HEK293T (cell line): ENCODE measurements at regions not wholly inside any gene's neighbourhood (a gene's known extent, or its start where the extent isn't known, plus 50 kb on each side); places are given as distances from the start of the nearest gene placed in this dataset.

Source experiments
- CTCF ChIA-PET: fragments of 350-600 bp; formaldehyde crosslinking; extraction: SDS; loops from one replicate; lab custom pipeline; 2021; ENCODE audit warnings: antibody characterized with exemption, inconsistent platforms; lab: Yijun Ruan, JAX
- POLR2A ChIA-PET: fragments of 350-600 bp; formaldehyde crosslinking; extraction: SDS; loops from one replicate; lab custom pipeline; 2020; ENCODE audit warnings: antibody characterized with exemption, inconsistent platforms; lab: Yijun Ruan, JAX
- DNase-seq: peaks from one replicate; pipeline ENCODE4 v3.0.0; 2012; ENCODE audit warnings: mixed read lengths; ENCODE audit errors: extremely low spot score
- ARNT ChIP-seq: fragments of 450-650 bp; IDR thresholded peaks from 2 replicates; pipeline ENCODE4 v1.6.1; 2017; ENCODE audit warnings: mild to moderate bottlenecking
- BHLHE40 ChIP-seq: fragments of 450-650 bp; IDR thresholded peaks from 2 replicates; pipeline ENCODE4 v1.6.1; 2016; ENCODE audit warnings: mild to moderate bottlenecking, moderate library complexity, borderline replicate concordance
- CTBP1 ChIP-seq: fragments of 450-650 bp; IDR thresholded peaks from 2 replicates; pipeline ENCODE4 v1.6.1; 2016; ENCODE audit warnings: borderline replicate concordance
- ELF4 ChIP-seq: fragments of 450-650 bp; IDR thresholded peaks from 2 replicates; pipeline ENCODE4 v1.6.1; 2017; ENCODE audit warnings: antibody characterized with exemption
- FOXA1 ChIP-seq: fragments of 450-650 bp; IDR thresholded peaks from 2 replicates; pipeline ENCODE4 v1.6.1; 2016; ENCODE audit warnings: mild to moderate bottlenecking
- FOXK2 ChIP-seq: fragments of 450-650 bp; IDR thresholded peaks from 2 replicates; pipeline ENCODE4 v1.6.1; 2016; ENCODE audit warnings: mild to moderate bottlenecking
- FOXM1 ChIP-seq: fragments of 450-650 bp; IDR thresholded peaks from 2 replicates; pipeline ENCODE4 v1.6.1; 2017; ENCODE audit warnings: mild to moderate bottlenecking, borderline replicate concordance
- HDGF ChIP-seq: fragments of 450-650 bp; IDR thresholded peaks from 2 replicates; pipeline ENCODE4 v1.6.1; 2017; ENCODE audit warnings: antibody characterized with exemption, borderline replicate concordance
- L3MBTL2 ChIP-seq: fragments of 450-650 bp; conservative IDR thresholded peaks from 2 replicates; pipeline ENCODE4 v1.6.1; 2016; ENCODE audit warnings: mild to moderate bottlenecking
- LEF1 ChIP-seq: fragments of 450-650 bp; IDR thresholded peaks from 2 replicates; pipeline ENCODE4 v1.6.1; 2017; ENCODE audit warnings: mild to moderate bottlenecking, borderline replicate concordance
- NFRKB ChIP-seq: fragments of 450-650 bp; IDR thresholded peaks from 2 replicates; pipeline ENCODE4 v1.6.1; 2016; ENCODE audit warnings: mild to moderate bottlenecking, moderate library complexity
- SP1 ChIP-seq: fragments of 450-650 bp; IDR thresholded peaks from 2 replicates; pipeline ENCODE4 v1.6.1; 2017
- SUZ12 ChIP-seq: fragments of 450-650 bp; IDR thresholded peaks from 2 replicates; pipeline ENCODE4 v1.6.1; 2016; ENCODE audit warnings: mild to moderate bottlenecking
- TARDBP ChIP-seq: fragments of 450-650 bp; IDR thresholded peaks from 2 replicates; pipeline ENCODE4 v1.6.1; 2016
- ZNF384 ChIP-seq: fragments of 450-650 bp; IDR thresholded peaks from 2 replicates; pipeline ENCODE4 v1.6.1; 2016
- TF ChIP-seq, protein P1 (sequence below): fragments of 450-650 bp; IDR thresholded peaks from 2 replicates; pipeline ENCODE4 v1.6.1; 2016

DNA sequence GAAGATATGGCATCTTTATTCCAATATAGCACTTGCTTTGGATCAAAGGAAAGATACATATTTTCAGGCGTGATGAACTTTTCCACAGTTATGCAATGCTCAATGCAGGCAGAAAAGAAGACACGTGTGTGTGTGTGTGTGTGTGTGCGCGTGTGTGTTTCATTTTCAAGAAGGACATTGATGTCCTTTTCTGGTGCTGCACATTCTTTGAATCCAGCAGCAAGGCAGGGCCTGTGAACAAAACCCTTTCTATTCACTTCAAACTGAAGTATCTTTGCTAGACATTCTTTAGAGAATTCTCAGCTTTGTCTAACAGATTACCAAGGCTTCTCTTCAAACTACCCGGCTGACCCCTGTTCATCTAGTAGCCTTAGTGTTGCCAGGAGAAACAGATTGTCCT lies 124.6 kb downstream of the CD47 start:
- ChIA-PET CTCF (no interaction called here), POLR2A (no interaction called here)
- no peak for DNase-seq
- no peak for TF ChIP-seq FOXM1
- no peak for TF ChIP-seq L3MBTL2
- TF ChIP-seq TARDBP: no peak
- TF ChIP-seq ARNT: no peak

DNA sequence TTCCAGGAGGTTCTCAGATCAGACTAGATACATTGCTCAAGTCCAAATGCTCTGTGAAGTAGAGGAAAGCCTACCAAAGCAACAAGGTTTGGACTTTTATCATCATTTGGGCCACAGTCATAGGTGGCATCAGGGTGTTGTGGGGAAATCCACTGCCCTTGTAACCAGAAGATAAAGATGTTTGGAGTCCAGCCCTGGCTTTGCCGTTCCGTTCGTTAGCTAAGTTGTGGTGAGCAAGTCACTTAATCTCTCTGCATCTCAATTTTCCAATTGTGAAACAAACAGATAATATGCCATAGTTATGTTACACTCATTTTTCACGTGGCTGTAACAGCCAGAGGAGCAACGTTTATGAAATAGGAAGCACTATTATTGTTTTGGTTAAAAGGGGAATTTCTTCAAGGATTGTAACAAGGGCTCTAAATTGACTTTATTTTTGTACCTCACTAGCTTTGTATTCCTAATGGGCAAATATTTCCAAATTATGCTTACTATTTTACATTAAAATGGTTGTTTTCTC lies 125.6 kb downstream of the CD47 start:
- DNase-seq: no peak
- ChIA-PET POLR2A (no interaction called here), CTCF (no interaction called here)
- TF ChIP-seq FOXK2: no peak
- no peak for TF ChIP-seq TARDBP

DNA sequence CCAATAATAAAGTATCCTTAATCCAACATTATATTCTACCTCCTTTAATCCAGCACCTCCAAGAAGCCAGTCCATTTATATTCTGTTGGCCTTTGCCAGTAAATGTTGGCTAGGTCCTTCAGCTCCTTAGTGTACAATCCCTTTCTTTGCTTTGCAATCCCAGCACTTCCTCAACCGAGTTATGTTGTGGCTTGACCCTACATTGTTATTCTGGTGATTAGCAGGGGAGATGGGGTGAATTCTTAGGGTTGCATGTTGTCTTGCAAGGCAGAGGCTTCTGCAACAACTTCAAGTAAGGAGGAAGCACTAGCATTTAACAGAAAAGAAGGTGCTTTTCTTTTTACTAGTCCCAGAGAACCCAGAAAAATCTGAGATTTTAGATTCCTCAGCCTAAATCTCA lies 127.2 kb downstream of the CD47 start:
- ChIA-PET CTCF (no interaction called here), POLR2A (no interaction called here)
- no peak for DNase-seq
- no peak for TF ChIP-seq NFRKB
- TF ChIP-seq L3MBTL2: no peak
- TF ChIP-seq SP1: no peak
- no peak for TF ChIP-seq ELF4

DNA sequence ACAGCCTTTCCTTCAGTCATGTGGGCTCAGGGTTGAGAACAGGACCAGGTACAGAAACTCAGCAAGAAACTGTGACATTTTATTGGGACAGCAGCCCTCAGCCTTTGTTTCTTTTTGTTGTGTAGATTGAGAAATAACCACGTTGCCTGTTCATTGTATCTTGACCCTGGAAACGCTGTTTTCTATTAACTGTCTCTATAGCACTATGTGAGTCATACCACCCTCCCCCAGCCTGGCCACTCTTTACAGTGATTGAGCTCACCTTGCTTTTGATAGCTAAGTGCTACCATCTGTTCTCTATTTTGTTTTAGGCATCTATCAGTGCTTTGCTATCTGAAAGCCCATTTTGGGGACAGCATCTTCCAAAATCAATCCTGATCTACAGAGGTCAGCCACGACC lies 127.9 kb downstream of the CD47 start:
- no peak for TF ChIP-seq ELF4
- no peak for TF ChIP-seq SUZ12
- TF ChIP-seq TARDBP: no peak
- no peak for TF ChIP-seq CTBP1
- TF ChIP-seq NFRKB: no peak
- TF ChIP-seq FOXM1: no peak
- TF ChIP-seq ARNT: no peak
- no peak for TF ChIP-seq HDGF
- TF ChIP-seq LEF1: no peak
- TF ChIP-seq SP1: no peak
- TF ChIP-seq, protein P1, sequence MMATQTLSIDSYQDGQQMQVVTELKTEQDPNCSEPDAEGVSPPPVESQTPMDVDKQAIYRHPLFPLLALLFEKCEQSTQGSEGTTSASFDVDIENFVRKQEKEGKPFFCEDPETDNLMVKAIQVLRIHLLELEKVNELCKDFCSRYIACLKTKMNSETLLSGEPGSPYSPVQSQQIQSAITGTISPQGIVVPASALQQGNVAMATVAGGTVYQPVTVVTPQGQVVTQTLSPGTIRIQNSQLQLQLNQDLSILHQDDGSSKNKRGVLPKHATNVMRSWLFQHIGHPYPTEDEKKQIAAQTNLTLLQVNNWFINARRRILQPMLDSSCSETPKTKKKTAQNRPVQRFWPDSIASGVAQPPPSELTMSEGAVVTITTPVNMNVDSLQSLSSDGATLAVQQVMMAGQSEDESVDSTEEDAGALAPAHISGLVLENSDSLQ: no peak
- TF ChIP-seq L3MBTL2: no peak
- no peak for TF ChIP-seq ZNF384
- TF ChIP-seq BHLHE40: no peak
- no peak for TF ChIP-seq FOXK2
- TF ChIP-seq FOXA1: no peak
- POLR2A ChIA-PET: no interaction called here
- CTCF ChIA-PET: no interaction called here
- no peak for DNase-seq

DNA sequence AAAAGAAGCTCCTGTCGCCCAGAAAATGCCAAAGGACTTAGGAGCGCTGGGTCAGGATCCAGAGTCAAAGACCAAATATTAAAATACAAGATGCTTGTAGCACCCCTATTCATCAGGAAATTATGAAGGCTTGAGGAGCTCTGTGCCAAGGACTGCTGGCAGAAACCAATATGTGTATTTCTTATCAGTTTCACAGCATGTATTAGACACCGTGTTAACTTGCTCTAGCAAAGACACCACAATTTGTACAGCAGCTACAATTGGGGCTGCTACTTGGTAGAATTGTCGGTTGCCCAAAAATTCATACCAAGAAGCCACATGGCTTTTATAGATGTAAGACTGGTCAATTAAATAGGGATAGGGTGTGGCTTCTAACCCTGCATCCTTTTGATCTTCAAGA lies 128.8 kb downstream of the CD47 start:
- DNase-seq: no peak
- TF ChIP-seq L3MBTL2: no peak
- no peak for TF ChIP-seq FOXK2
- TF ChIP-seq FOXM1: no peak
- TF ChIP-seq SP1: no peak
- TF ChIP-seq, protein P1: no peak
- no peak for TF ChIP-seq SUZ12
- TF ChIP-seq FOXA1: no peak
- TF ChIP-seq TARDBP: no peak
- CTCF ChIA-PET: no interaction called here
- POLR2A ChIA-PET: no interaction called here

DNA sequence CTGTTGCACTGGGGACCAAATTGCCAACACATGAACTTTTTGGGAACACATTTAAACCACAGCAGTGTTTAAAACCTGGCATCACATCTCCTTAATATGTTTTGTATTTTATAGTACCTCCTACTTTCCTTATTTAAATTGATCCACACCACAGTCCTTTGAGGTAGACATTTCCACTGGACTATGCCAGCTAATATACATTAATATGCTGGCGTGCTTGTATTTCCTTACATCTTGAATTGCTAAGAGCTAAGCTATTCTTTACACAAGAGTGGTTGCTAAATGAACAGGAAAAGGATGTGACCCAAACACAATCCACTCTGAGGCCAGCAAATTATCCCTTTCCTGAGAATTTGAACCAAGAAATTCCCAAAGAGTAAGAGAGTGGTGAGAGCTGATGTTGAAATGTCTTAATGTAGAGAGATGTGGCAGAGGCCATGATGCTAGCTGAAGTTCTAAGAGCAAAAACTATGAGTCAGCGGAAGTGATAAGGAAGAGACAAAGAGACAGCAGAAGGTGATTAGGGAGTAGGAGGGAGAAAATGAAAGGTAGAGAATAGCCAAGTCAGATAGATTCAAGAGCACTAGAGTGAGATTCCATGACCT lies 131.2 kb downstream of the CD47 start:
- TF ChIP-seq TARDBP (no peak), ZNF384 (no peak), CTBP1 (no peak), FOXK2 (no peak), LEF1 (no peak), SUZ12 (no peak), FOXM1 (no peak), NFRKB (no peak), SP1 (no peak), ELF4 (no peak), L3MBTL2 (no peak), FOXA1 (no peak)
- TF ChIP-seq, protein P1: no peak
- CTCF ChIA-PET: interaction anchor here (1.2 kb wide), 1 partner anchor 9 kb away, joined by 5 read pairs; no protein-coding TSS in a partner anchor
- no peak for DNase-seq
- POLR2A ChIA-PET: no interaction called here

DNA sequence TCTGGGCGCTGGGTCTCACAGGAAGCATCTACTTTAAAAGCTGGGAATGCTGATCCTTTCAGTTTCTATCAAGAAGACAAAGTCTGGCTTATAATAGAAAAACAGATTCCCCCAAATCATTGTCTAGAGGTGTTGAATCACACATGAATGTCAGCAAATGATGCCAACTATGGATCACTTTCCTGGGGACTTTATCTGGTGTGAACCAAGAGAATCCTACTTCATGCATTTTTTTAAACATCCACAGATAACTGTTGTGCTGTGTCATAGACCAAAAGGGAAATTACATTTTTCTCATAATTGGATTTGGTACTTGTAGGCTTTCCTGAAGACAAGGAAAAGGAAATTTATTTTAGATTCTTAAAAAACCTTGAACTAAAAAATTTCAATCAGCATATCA lies 132.7 kb downstream of the CD47 start:
- TF ChIP-seq FOXM1 (no peak), SP1 (no peak), TARDBP (no peak), L3MBTL2 (no peak), BHLHE40 (no peak), NFRKB (no peak), LEF1 (no peak), SUZ12 (no peak), FOXK2 (no peak), ELF4 (no peak), ARNT (no peak), FOXA1 (no peak), HDGF (no peak), CTBP1 (no peak), ZNF384 (no peak)
- TF ChIP-seq, protein P1: no peak
- POLR2A ChIA-PET: no interaction called here
- no peak for DNase-seq
- CTCF ChIA-PET: no interaction called here
